GM18498 (cell line): ENCODE measurements at regions not wholly inside any gene's neighbourhood (a gene's known extent, or its start where the extent isn't known, plus 50 kb on each side); places are given as distances from the start of the nearest gene placed in this dataset.

Source experiments
- ATAC-seq: cut with Tn5 transposase; IDR thresholded peaks from one replicate; pipeline ENCODE4 v1.9.1; 2021; ENCODE audit warnings: mild to moderate bottlenecking, moderate library complexity; ENCODE audit not compliant: unreplicated experiment

GRCh38 chr12:94760786-94761185, 110.4 kb upstream of the TMCC3 start:
- ATAC-seq, result no peak

- no peak for ATAC-seq
These were observed 106.4 kb upstream of the TMCC3 start for GRCh38 chr12:94756789-94757188.

DNA sequence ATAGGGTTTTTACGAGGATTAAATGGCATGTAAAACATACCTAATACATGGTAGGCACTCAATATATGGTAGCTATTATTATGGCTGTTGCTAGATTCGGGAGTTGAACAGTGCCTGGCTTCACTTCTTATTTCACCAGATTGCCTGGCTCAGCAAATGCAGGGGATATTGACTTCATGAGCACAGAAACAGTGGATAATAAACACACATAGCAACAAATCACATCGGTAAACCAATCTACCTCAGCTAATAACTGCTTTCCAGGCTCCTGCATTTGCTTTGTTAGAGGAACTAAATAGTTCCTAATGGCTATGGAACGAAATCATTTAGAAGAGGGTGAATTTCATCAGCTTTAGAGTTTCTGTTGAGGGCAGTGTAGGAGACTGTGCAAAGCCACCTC, 105.2 kb upstream of the TMCC3 start:
- no peak for ATAC-seq

GRCh38 chr12:94754653-94755052, 104.3 kb upstream of the TMCC3 start:
- no peak for ATAC-seq

- no peak for ATAC-seq
These were observed 102.8 kb upstream of the TMCC3 start for GRCh38 chr12:94753036-94753679.

DNA sequence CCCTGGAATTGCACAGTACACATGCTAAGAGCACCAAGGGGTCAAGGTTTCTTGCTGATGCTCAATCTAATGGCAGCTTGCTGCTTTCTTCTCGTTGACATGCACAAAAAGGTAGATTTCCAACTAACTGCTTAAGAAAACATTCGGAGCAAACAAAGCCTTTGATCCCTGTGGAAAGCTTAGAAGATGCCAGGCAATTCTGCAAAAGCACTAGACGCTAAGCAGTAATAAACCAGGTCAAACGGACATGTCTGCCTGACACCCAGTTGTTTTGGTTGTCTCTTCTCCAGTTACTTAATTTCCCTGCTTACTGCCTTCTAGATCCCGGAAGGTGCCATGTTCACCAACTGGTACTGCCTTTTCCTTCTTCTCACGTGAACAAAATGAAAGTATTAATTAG, 100.5 kb upstream of the TMCC3 start:
- ATAC-seq, result no peak

DNA sequence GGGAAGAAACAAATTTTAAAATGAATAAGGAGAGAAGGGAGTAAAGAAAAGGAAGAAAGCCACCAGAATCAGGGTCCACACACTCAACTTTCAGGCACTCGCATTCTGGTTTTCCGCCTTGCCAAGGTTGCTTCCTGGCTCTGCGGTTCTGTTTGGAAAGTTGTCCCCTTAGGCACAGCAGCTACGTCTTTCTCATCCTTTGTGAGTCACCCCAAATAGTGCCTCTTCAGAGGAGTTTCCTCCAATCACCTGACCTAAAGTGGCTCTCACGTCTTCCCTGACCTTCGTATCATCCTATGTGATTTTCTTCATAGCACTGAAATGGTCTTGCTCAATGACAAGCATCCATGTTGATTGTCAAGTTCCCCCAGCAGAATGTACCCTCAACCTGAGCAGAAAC, 99.5 kb upstream of the TMCC3 start:
- ATAC-seq, result no peak

GRCh38 chr12:94749455-94749854, 99.1 kb upstream of the TMCC3 start:
- ATAC-seq, result no peak

GRCh38 chr12:94748726-94749421, 98.5 kb upstream of the TMCC3 start:
- ATAC-seq, result no peak

- ATAC-seq, result no peak
These were observed 95.2 kb upstream of the TMCC3 start for GRCh38 chr12:94745562-94745961.

GRCh38 chr12:94743174-94743573, 92.8 kb upstream of the TMCC3 start:
- no peak for ATAC-seq

DNA sequence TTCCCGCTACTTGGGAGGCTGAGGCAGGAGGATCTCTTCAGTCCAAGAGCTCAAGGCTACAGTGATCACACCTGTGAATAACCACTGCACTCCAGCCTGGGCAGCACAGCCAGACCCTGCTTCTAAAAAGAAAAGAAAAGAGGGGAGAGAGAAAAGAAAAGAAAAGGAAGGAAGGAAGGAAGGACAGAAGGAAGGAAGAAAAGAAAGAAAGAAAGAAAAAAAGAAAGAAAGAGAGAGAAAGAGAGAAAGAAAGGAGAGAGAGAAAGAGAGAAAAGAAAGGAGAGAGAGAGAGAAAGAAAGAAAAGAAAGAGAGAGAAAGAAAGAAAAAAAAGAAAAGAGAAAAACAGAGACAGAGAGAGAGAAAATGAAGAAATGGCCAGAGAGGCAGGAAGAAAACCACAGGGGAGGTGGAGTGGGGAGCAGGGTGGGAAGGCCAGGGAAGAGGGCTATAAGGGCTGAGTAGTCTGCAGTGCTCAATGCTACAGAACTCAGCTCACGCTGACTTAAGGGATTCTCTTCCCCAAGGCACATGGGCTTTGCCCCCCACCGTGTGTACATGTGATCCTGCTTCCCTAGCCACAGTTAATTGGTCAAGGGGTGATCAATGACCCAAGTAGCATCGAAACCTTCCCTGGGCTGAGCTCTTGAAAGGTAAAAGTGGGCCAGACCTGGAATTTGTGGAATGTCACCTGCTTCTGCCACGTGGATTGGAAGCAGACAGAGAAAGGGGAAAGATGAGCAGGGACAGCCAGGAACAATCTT, 90.4 kb upstream of the TMCC3 start:
- no peak for ATAC-seq

- no peak for ATAC-seq
These were observed 86.5 kb upstream of the TMCC3 start for GRCh38 chr12:94736820-94737219.

GRCh38 chr12:94736004-94736403, 85.6 kb upstream of the TMCC3 start:
- no peak for ATAC-seq

GRCh38 chr12:94733727-94734126, 83.4 kb upstream of the TMCC3 start:
- no peak for ATAC-seq

DNA sequence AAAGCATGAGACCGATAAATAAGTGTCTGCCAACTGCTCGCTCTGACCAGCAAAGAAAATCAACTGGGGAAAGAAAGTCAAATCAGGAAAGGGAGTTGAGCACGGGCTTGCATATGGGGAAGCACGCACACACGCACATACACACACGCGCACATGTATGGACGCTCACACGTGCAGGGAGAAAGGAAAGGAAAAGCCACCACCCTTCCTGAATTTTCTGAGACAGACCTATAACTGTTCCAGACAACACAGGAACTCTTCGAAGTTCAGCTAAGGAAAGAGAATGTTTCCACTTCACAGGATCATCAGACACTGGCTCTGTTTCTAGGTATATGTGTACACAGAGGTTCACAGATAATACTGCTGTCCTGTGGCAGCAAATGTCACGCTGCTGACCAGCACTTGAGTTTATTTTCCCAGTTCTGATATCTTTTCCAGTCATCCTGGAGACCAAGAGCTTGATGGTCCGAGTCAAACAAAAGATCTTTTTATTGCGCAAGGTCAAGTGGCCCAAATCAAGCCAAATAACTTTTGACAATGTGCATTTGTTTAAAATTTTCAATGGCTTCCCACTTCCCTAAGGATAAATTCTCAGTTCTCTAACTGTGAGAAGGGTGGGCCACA, 82.1 kb upstream of the TMCC3 start:
- ATAC-seq, result no peak

GRCh38 chr12:94731733-94732360, 81.5 kb upstream of the TMCC3 start:
- ATAC-seq, result no peak

GRCh38 chr12:94730847-94731246, 80.5 kb upstream of the TMCC3 start:
- no peak for ATAC-seq

- no peak for ATAC-seq
These were observed 76.0 kb upstream of the TMCC3 start for GRCh38 chr12:94726236-94726835.

DNA sequence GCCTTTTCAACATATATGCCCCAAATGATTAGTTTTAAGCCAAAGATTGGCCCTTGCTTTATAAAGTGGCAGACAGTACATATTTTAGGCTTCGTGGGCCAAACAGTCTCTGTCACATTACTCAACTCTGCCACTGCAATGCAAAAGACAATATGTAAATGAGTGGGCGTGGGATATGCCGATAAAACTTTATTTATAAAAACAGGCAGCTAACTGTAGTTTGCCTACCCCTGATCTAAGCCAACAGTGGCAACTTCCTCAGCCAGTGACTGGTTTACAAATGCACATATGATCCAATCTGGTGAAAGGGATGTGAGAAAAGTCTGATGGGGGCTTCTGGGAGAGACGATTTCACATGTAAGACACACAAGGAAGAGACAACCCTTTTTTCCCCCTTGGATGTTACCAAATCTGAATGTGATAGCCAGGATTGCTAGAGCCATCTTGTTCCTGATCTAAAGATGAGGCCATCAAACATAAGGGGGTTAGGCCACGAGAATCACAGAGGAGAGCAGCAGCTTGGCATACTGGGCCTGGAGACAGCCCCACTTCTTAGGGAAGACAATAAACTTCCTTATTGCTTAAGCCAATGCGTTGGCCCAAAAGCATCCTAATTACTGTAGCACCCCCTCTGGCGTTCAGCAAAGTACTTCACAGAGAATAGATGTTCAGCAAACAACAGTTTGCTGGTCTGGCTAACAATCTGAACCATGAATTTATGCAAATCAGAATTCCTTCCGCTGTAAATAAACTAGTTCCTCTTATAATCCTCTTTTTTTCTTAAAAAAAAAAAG, 75.2 kb upstream of the TMCC3 start:
- no peak for ATAC-seq
